Gastrocnemius medialis (tissue), 4 donors: ENCODE measurements at regions not wholly inside any gene's neighbourhood (a gene's known extent, or its start where the extent isn't known, plus 50 kb on each side); places are given as distances from the start of the nearest gene placed in this dataset.

Source experiments
- POLR2A ChIP-seq, 2 donors: fragments of 450-650 bp; IDR thresholded peaks; one replicate each; pipeline ENCODE4 v1.6.1; 2017; ENCODE audit warnings: antibody characterized with exemption in 2 of 2, mild to moderate bottlenecking in 2 of 2, moderate library complexity in 2 of 2
- TF ChIP-seq, protein P1 (sequence below), 5 experiments: fragments of 450-650 bp in 3 of 5; fragments of 200-600 bp in 2 of 5; sonication (generic) in 2 of 5; IDR thresholded peaks in 4 of 5; conservative IDR thresholded peaks in 1 of 5; 1 replicate in 4 of 5; 2 replicates in 1 of 5; pipeline ENCODE4 v1.5.1; 2016 to 2019; ENCODE audit warnings: antibody characterized with exemption in 5 of 5, mild to moderate bottlenecking in 3 of 5, moderate library complexity in 3 of 5

DNA sequence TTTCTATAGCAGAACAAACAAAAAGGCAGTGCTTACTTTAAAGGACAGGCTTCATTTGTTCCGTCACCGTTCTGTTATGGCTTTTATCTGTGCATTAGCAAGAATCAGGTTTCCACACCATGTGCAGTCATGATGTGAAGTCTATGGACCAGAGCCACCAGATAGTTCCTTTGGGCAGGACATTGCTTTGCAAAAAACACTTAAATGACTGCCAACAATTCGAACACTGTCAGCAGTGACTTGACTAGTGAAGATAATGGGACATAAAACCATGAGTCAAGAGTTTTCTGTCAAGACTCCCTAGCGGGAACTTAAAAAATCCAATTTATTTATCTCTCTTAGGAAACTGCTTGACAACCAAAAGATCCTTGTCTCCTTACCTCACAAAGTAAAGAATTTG is 80.3 kb downstream of the NKX2-1 start:
- no peak for TF ChIP-seq POLR2A (IDR thresholded peaks at IDR 0.05)
- TF ChIP-seq, protein P1, sequence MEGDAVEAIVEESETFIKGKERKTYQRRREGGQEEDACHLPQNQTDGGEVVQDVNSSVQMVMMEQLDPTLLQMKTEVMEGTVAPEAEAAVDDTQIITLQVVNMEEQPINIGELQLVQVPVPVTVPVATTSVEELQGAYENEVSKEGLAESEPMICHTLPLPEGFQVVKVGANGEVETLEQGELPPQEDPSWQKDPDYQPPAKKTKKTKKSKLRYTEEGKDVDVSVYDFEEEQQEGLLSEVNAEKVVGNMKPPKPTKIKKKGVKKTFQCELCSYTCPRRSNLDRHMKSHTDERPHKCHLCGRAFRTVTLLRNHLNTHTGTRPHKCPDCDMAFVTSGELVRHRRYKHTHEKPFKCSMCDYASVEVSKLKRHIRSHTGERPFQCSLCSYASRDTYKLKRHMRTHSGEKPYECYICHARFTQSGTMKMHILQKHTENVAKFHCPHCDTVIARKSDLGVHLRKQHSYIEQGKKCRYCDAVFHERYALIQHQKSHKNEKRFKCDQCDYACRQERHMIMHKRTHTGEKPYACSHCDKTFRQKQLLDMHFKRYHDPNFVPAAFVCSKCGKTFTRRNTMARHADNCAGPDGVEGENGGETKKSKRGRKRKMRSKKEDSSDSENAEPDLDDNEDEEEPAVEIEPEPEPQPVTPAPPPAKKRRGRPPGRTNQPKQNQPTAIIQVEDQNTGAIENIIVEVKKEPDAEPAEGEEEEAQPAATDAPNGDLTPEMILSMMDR (IDR thresholded peaks at IDR 0.05 in 4 of 5, conservative IDR thresholded peaks at IDR 0.05 in 1 of 5): no peak
